GM12892 (cell line): ENCODE measurements at regions not wholly inside any gene's neighbourhood (a gene's known extent, or its start where the extent isn't known, plus 50 kb on each side); places are given as distances from the start of the nearest gene placed in this dataset.

Experiments
- POLR2A ChIP-seq: IDR thresholded peaks from 2 replicates; pipeline ENCODE4 v1.6.1; 2011; ENCODE audit warnings: low read depth, low read length, control low read depth
- POLR2AphosphoS5 ChIP-seq: IDR thresholded peaks from 2 replicates; pipeline ENCODE4 v1.6.1; 2011; ENCODE audit warnings: low read depth, low read length, control low read depth
- TAF1 ChIP-seq: IDR thresholded peaks from 2 replicates; pipeline ENCODE4 v1.6.1; 2011; ENCODE audit warnings: low read depth, mild to moderate bottlenecking, control low read depth, low read length, borderline replicate concordance

DNA sequence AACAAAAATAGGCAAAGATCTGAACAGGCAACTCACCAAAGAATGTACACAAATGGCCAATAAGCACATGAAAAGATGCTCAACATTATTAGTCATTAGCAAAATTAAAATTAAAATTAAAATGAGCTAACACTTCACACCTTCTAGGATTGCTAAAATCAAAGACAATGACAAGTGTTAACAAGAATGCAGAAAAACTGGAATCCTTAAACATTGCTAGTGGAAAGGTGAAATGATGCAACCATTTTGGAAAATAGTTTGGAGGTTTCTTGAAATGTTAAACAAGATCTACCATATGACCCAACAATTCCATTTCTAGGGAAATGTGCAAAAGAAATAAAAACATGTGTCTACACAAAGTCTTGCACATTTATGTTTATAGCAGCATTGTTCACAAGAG, 75.5 kb upstream of the DST start:
- TF ChIP-seq POLR2A (no peak), TAF1 (no peak), POLR2AphosphoS5 (no peak)
